Colon (tissue), 2 donors: ENCODE measurements at regions not wholly inside any gene's neighbourhood (a gene's known extent, or its start where the extent isn't known, plus 50 kb on each side); places are given as distances from the start of the nearest gene placed in this dataset.

Source experiments
- FAIRE-seq: peaks from 2 replicates; lab custom pipeline; 2012; peaks lifted over from hg19 to GRCh38; lab: Jason Lieb, UNC
- donor health status: control.
- donor health status: control.

DNA sequence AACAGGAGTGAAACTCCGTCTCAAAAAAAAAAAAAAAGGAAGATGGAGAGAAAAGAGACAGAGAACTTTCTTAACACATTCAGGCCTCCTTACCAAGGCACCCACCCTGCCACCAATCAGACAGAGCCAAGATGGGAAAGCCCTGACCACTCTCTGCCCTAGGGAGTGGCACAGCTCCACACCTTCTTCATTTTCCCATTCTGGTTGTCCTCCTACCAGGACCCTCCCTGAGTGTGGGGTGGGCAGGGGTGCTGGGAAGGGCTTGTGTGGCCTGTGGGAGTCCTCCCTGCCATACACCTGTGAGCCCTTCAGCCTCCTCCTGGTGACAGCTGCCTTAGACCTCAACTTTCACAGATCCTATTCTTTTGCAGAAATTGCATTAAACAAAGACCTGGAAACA lies 513.6 kb downstream of the BCL11B start:
- FAIRE-seq: no peak

DNA sequence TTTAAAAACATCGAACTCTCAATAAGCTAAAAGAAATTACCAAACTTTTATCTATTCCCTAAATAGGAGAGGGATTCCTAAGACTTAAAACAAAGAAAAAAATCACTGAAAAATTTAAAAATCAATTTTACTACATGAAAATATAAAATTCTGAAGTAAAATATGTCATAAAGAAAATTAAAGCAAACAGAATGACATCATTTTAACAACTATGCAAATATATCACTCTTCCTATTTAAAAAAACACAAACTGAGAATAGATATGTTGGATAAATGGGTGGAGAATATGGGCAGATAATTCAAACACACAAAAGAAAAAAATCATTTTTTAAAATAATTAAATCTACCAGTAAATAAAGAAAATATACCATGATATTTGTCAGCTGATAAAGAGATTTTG lies 510.0 kb downstream of the BCL11B start:
- no peak for FAIRE-seq

- FAIRE-seq: no peak
Observed at GRCh38 chr14:98766818-98767217, 505.2 kb downstream of the BCL11B start.

DNA sequence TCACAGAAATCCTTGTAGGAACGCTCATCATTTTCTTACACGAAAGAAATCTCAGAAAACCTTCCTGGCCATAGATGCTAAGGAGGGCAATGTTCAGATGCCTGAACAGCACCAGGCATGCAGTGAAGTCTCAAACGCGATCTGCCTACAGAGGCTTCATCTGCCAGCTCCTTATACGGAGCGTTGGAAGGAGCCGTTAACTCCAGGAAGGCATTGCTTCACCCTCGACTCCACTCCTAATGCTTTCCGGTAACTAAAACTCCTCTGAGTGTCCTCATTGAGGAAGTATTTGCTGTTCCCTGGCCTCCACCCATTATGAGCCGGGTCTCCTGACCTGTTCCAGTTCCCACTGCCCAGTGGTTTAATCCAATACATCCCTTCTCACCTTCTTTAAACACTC lies 502.7 kb downstream of the BCL11B start:
- FAIRE-seq: no peak

DNA sequence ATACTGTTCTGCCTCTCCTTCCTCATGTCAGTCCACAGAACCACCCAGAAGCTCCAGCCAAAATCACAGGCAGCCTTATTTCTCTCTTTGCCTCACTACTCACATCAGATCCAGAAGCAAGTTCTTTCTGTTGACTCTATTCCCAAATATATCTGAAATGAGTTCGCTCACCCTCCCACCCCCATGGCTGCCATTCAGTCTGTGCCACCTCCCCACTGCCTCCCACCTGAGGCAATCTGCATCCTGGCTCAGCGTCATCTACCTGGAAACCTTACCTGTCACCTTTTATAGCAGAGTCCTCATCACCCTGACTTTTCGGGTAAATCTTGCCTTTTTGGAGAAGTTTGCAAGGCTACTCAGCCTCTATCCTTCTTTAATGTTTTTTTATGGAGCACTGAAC lies 501.8 kb downstream of the BCL11B start:
- no peak for FAIRE-seq

- FAIRE-seq: no peak
Observed at GRCh38 chr14:98773814-98774213, 498.2 kb downstream of the BCL11B start.

DNA sequence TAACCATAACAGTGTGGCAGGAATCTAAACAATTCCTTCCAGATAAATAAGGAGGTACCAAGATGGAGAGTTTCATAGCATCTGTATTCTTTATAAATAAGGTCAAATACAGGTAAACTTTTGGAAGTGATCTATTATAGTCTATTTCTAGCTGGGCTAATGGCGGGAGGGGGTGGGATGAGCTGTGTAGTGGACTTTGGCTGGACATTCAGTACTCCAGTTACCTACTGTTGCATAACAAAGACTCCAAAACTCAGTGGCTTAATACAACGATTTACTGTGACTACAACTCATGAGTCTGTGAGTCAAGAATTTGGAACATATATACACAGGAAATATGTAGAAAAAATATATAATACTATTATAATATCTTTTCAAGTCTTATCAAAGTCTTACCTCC lies 496.1 kb downstream of the BCL11B start:
- no peak for FAIRE-seq

- no peak for FAIRE-seq
Observed at GRCh38 chr14:98782062-98782461, 489.9 kb downstream of the BCL11B start.

- no peak for FAIRE-seq
Observed at GRCh38 chr14:98785578-98785977, 486.4 kb downstream of the BCL11B start.

- FAIRE-seq: no peak
Observed at GRCh38 chr14:98786456-98786855, 485.5 kb downstream of the BCL11B start.

- no peak for FAIRE-seq
Observed at GRCh38 chr14:98791661-98792060, 480.3 kb downstream of the BCL11B start.

GRCh38 chr14:98792171-98792570 lies 479.8 kb downstream of the BCL11B start:
- no peak for FAIRE-seq

GRCh38 chr14:98798099-98798498 lies 473.9 kb downstream of the BCL11B start:
- no peak for FAIRE-seq

DNA sequence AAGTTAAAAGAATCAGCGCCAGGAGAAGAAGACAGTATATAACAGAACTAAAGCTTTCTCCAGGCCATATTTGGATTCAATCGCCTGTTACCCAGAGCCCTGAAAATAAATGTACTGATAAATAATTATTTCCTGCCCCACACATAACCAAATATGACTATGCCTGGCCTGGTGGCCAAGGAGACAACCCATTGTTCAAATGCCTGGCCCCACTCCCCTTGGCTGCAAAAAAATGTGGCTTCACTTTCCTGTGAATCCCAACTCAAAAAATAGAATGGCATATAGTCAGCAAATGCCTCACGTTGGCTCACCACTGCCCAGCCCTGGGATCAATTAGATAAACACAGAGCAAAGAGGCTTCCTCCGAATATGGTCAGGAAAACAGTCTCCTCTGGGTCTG lies 472.1 kb downstream of the BCL11B start:
- no peak for FAIRE-seq

DNA sequence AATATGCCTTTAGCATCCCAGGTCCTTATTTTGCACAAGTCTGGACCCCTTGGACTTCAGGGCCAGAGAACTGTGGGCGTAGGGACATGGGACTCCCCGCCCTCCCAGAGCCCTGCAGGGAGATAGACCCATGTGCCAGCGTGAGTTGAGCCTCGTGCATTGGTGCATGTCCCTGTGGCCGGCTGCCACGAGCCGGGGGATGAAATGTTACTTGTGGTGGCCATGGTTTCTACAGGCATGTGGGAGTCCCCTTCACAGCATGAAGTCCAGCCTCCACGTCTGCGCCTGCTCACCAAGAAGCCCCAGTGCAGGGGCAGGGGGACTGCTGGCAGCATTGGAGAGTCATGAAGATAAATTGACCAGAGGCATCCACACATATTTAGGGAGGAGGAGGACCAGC lies 470.0 kb downstream of the BCL11B start:
- no peak for FAIRE-seq

GRCh38 chr14:98803196-98803595 lies 468.8 kb downstream of the BCL11B start:
- no peak for FAIRE-seq

DNA sequence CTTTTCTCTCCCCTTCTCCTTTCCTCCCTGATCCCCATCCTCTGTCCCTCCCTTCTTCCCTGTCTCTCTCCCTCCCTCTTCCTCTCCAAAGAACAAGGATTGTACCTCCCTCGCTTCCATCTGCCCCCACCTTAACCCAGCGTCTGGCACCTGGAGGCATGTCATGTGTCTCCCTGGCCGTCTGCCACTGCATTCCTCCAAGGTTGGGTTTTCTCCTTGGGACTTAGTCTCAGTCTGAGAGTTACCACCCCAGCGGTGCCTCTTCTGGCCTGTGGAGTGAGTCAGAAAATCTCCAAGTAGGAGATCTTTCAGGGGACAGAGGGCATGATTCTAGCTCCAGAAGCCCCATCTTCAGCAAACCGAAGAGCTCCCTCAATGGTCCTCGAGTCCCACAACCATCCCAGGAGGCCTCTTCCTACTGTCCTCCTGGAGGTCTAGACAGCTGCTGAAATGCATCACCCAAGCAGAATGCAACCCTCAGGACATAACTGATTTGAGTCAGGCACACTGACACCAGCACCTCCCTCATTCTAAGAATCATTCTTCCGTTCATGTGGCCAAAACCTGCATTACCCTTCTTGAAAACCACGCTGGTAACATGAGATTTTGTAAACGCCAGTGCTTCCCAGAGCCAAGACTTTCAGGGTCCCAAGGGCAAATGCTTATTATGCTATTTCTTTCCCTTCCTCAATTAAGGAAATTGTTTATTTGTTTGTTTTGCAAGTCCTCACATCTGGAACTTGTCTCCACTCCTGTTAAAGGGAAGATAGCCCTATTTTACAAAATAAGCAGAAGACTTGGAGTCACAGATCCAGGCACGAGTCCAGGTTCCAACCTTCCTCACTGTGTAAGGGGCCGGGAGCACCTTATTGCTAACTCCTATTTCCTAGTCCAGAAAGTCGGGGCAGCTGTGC lies 463.2 kb downstream of the BCL11B start:
- FAIRE-seq: no peak

DNA sequence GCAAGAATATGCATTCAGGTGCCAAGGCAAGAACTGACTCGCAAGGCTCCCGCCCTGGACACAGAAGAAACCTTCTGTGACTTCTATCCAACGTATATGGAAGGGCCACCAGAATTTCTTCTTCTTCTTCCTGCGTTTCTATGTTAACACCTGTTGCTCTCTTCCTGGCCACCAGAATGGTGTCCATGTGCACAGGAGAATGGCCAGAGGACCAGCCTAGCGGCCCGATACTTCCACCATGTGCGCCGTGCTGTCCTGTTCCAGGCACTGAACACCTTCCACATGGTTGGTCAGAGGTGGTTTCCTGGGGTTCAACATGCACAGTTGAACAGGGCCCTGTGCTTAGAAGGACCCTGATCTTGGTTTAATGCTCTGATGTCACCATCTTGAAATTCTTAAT lies 455.8 kb downstream of the BCL11B start:
- FAIRE-seq: no peak

- FAIRE-seq: no peak
Observed at GRCh38 chr14:98816720-98817119, 455.3 kb downstream of the BCL11B start.

DNA sequence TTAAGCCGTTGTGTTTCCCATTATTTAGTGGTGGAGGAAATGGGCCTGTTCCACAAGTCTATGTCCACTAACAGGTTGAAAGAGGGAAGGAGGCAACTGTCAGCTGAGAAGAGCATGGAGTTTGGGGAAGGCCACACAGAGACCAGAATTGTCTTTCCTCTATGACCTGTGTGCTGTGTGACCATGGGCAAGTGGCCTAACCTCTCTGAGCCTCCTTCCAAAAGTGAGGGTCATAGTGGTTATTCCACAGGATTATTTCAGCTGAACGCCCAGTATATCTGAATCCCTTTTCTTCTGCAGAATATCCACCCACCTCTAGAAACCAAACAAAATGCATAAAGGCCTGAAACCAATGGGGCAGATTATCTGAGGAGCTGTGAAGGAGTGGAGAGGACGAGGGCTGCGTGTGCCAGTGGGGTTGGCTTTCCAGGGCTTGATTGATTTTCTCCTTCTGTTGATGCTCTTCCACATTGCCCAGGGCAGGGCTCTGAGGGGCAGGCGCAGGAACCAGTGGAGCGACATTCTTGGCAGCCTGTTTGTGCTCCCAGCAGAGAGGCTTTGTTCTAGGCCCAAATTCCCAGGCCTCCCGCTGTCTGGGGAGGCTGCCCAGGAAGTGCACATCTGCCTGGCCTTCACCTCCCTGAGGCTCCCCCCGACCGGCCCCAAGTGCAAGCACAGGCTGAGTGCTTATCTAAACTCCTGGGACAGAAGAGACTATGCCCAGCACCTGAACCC lies 452.7 kb downstream of the BCL11B start:
- no peak for FAIRE-seq

DNA sequence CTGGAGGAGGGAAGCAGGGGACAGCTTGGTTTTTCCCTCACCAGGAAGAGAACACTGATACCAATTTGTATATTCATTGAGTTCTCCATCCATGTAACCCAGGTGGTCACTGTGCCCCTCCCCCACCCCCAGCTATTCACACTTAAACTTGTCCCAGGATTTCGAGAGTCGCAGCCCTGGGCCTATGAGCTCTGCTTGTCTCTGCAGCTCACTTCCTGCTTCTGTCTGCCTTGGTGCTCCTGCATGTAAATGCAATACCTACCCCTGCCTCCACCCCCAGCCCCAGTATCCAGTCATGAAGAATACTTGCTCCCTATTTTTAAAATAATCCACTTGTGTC lies 452.2 kb downstream of the BCL11B start:
- FAIRE-seq: no peak

DNA sequence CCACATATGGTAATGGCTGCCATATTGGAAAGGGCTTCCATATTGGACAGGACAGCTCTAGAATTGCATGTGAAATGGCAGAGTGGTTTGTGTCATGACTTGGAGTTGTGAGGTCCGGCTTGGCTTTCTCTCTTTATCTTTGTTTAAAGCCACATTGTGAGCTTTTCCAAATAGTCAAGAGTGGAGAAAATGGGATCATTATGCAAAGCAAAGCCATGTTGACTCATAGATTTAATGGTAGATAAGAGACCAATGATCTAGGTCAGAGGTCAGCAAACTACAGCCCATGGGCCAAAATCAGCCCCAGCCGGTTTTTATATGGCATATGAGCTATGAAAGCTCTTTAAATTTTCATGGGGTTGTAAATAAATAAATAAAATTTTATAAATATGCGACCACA lies 449.1 kb downstream of the BCL11B start:
- FAIRE-seq: no peak

- no peak for FAIRE-seq
Observed at GRCh38 chr14:98826618-98827017, 445.4 kb downstream of the BCL11B start.

- FAIRE-seq: no peak
Observed at GRCh38 chr14:98834119-98834518, 437.9 kb downstream of the BCL11B start.
